IMR-90 (cell line): ENCODE measurements at regions not wholly inside any gene's neighbourhood (a gene's known extent, or its start where the extent isn't known, plus 50 kb on each side); places are given as distances from the start of the nearest gene placed in this dataset.

ENCODE experiments used
- ATAC-seq: fragments of 200-7000 bp; cut with Tn5 transposase; 2 replicates; pipeline ENCODE4 v1.9.1; 2020; ENCODE audit warnings: low read depth, mild to moderate bottlenecking, moderate library complexity
- BruUV-seq: library from RNA; stranded (reverse); fragments of 400-500 nt; replicated peaks from 2 replicates; lab custom pipeline; 2021; lab: Mats Ljungman, UMichigan
- CTCF ChIA-PET: fragments of 300-600 bp; formaldehyde crosslinking; extraction: SDS; loops from one replicate; lab custom pipeline; 2021; ENCODE audit warnings: antibody characterized with exemption; lab: Yijun Ruan, JAX
- POLR2A ChIA-PET: fragments of 300-600 bp; sonication (Branson Sonifier 250); formaldehyde crosslinking; loops from one replicate; lab custom pipeline; 2022; ENCODE audit warnings: antibody characterized with exemption; ENCODE audit not compliant: unreplicated experiment; lab: Charles Lee
- DNase-seq: peaks from one replicate; pipeline ENCODE4 v3.0.0; 2013
- H2AFZ ChIP-seq: replicated peaks from 2 replicates; pipeline ENCODE3; 2013; ENCODE audit warnings: low read length, mild to moderate bottlenecking; ENCODE audit not compliant: poor library complexity
- H2AK5ac ChIP-seq: 2 replicates; pipeline ENCODE4 v1.6.1; 2013; ENCODE audit warnings: low read depth, low read length, inconsistent platforms
- H2AK9ac ChIP-seq: replicated peaks from 2 replicates; pipeline ENCODE3; 2013; ENCODE audit warnings: mild to moderate bottlenecking, low read depth, low read length, moderate library complexity; ENCODE audit not compliant: poor library complexity
- H2BK120ac ChIP-seq: 2 replicates; pipeline ENCODE4 v1.6.1; 2013; ENCODE audit warnings: low read depth, low read length, inconsistent platforms
- H2BK15ac ChIP-seq: 3 replicates; pipeline ENCODE4 v1.6.1; 2013; ENCODE audit warnings: low read depth, low read length, inconsistent platforms
- H2BK20ac ChIP-seq: 2 replicates; pipeline ENCODE4 v1.6.1; 2013; ENCODE audit warnings: low read depth, mild to moderate bottlenecking, inconsistent platforms, low read length, moderate library complexity
- H2BK5ac ChIP-seq: 2 replicates; pipeline ENCODE4 v1.6.1; 2013; ENCODE audit warnings: mild to moderate bottlenecking, low read depth, low read length, inconsistent platforms; ENCODE audit not compliant: poor library complexity, severe bottlenecking
- H3K14ac ChIP-seq: replicated peaks from 2 replicates; pipeline ENCODE4 v1.6.1; 2013; ENCODE audit warnings: low read depth, low read length, inconsistent platforms
- H3K18ac ChIP-seq: 2 replicates; pipeline ENCODE4 v1.6.1; 2013; ENCODE audit warnings: low read depth, low read length, control low read depth
- H3K23ac ChIP-seq: 2 replicates; pipeline ENCODE4 v1.6.1; 2013; ENCODE audit warnings: low read depth, low read length, inconsistent platforms
- H3K27ac ChIP-seq: 2 replicates; pipeline ENCODE4 v1.5.1; 2013; ENCODE audit warnings: mild to moderate bottlenecking, control low read depth, low read length; ENCODE audit not compliant: insufficient read depth
- H3K27me3 ChIP-seq: 2 replicates; pipeline ENCODE4 v1.6.1; 2013; ENCODE audit warnings: low read length; ENCODE audit not compliant: control insufficient read depth, insufficient read depth
- H3K36me3 ChIP-seq: 2 replicates; pipeline ENCODE4 v1.6.1; 2013; ENCODE audit warnings: low read length, mixed read lengths; ENCODE audit not compliant: control insufficient read depth, insufficient read depth
- H3K4ac ChIP-seq: 2 replicates; pipeline ENCODE4 v1.6.1; 2013; ENCODE audit warnings: low read depth, low read length, inconsistent platforms
- H3K4me1 ChIP-seq: 2 replicates; pipeline ENCODE4 v1.6.1; 2013; ENCODE audit warnings: low read length, mixed read lengths; ENCODE audit not compliant: control insufficient read depth, insufficient read depth
- H3K4me2 ChIP-seq: 2 replicates; pipeline ENCODE4 v1.6.1; 2013; ENCODE audit warnings: low read depth, mild to moderate bottlenecking, control low read depth, low read length, moderate library complexity
- H3K4me3 ChIP-seq: 2 replicates; pipeline ENCODE4 v1.5.1; 2013; ENCODE audit warnings: low read depth, mild to moderate bottlenecking, control low read depth, low read length, moderate library complexity; ENCODE audit not compliant: insufficient read depth
- H3K56ac ChIP-seq: 2 replicates; pipeline ENCODE4 v1.6.1; 2013; ENCODE audit warnings: low read length, inconsistent platforms; ENCODE audit not compliant: insufficient read depth; ENCODE audit errors: extremely low read depth
- H3K79me1 ChIP-seq, 2 experiments: 2 replicates each; pipeline ENCODE4 v1.6.1; 2013; ENCODE audit warnings: low read length in 2 of 2, inconsistent platforms in 1 of 2, low read depth in 1 of 2
- H3K9ac ChIP-seq: 2 replicates; pipeline ENCODE4 v1.6.1; 2013; ENCODE audit warnings: low read depth, low read length, control low read depth
- H3K9me1 ChIP-seq: 2 replicates; pipeline ENCODE4 v1.6.1; 2013; ENCODE audit warnings: low read length, inconsistent platforms; ENCODE audit not compliant: insufficient read depth
- H3K9me3 ChIP-seq: 2 replicates; pipeline ENCODE4 v1.6.1; 2013; ENCODE audit warnings: low read length; ENCODE audit not compliant: control insufficient read depth, insufficient read depth
- H4K20me1 ChIP-seq: 2 replicates; pipeline ENCODE4 v1.6.1; 2013; ENCODE audit warnings: low read length, inconsistent platforms; ENCODE audit not compliant: insufficient read depth
- H4K5ac ChIP-seq: 2 replicates; pipeline ENCODE4 v1.6.1; 2013; ENCODE audit warnings: mild to moderate bottlenecking, low read depth, low read length, control low read depth
- H4K8ac ChIP-seq, 2 experiments: 2 replicates each; pipeline ENCODE4 v1.6.1; 2013; ENCODE audit warnings: low read depth in 2 of 2, low read length in 2 of 2, control low read depth in 1 of 2, inconsistent platforms in 1 of 2
- H4K91ac ChIP-seq: 2 replicates; pipeline ENCODE4 v1.6.1; 2013; ENCODE audit warnings: low read depth, low read length, inconsistent platforms; ENCODE audit not compliant: insufficient read depth
- CEBPB ChIP-seq: IDR thresholded peaks from 2 replicates; pipeline ENCODE4 v1.6.1; 2012; ENCODE audit warnings: low read depth, low read length, improper control_type of control experiment
- FOS ChIP-seq: fragments of 150-350 bp; IDR thresholded peaks from 2 replicates; pipeline ENCODE4 v1.6.1; 2016; ENCODE audit warnings: low read depth, low read length
- MAZ ChIP-seq: IDR thresholded peaks from 2 replicates; pipeline ENCODE4 v1.6.1; 2012; ENCODE audit warnings: low read depth, mild to moderate bottlenecking, low read length, improper control_type of control experiment, moderate library complexity, borderline replicate concordance
- MXI1 ChIP-seq: IDR thresholded peaks from 2 replicates; pipeline ENCODE4 v1.6.1; 2012; ENCODE audit warnings: low read depth, mild to moderate bottlenecking, low read length, moderate library complexity, borderline replicate concordance
- RCOR1 ChIP-seq: IDR thresholded peaks from 2 replicates; pipeline ENCODE4 v1.6.1; 2012; ENCODE audit warnings: mild to moderate bottlenecking, low read length, improper control_type of control experiment; ENCODE audit not compliant: insufficient replicate concordance
- RFX5 ChIP-seq: IDR thresholded peaks from 2 replicates; pipeline ENCODE4 v1.8.0; 2012; ENCODE audit warnings: low read depth, mild to moderate bottlenecking, low read length, moderate library complexity
- WGBS, 2 experiments: methylation state at CpG; one replicate each; pipeline versions ENCODE4 v1.1.5 to v1.1.7; 2013; ENCODE audit warnings: missing lambda C conversion rate in 2 of 2; ENCODE audit not compliant: insufficient read length in 1 of 2; ENCODE audit errors: extremely low coverage in 2 of 2; 5-methylcytosine and 5-hydroxymethylcytosine counted together
- dilution Hi-C: fragments of 300-500 bp; cut with HindIII; formaldehyde crosslinking; loops from one replicate; pipeline ENCODE4 v1.14.3; 2018; ENCODE audit warnings: low sequenced_read_pairs; ENCODE audit not compliant: unreplicated experiment
- in situ Hi-C: fragments of 300-500 bp; cut with MboI; formaldehyde crosslinking; loops from 3 replicates; pipeline ENCODE4 v1.14.3; 2019; ENCODE audit warnings: low sequenced_read_pairs, inconsistent platforms, mixed read lengths
- intact Hi-C: fragments of 100-400 bp; cut with micrococcal nuclease; formaldehyde crosslinking; loops from 2 replicates; pipeline ENCODE4 v1.10.0; 2022
- TF ChIP-seq, protein P1 (sequence below): fragments of 150-350 bp; IDR thresholded peaks from 2 replicates; pipeline ENCODE4 v1.6.1; 2017; ENCODE audit warnings: mild to moderate bottlenecking, antibody characterized with exemption, low read length, low read depth

DNA sequence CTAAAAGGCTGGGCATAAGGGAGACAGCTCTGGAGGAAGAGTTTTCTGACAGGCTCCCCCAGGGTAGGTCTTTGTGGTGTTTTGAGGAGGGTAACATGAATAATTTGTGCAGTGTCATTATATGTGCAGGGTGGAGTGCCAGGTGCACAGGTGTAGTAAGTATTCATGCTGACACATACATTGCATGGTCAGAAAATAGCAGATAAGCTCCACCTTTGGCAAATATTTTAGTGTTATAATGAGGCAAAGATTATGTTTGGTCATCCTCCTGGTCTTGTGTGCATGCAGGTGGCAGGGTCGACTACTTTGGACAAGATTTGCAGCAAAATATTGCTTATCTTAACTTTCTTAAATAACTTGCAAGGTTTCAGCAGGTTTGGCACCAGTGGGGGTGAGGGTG, 910.4 kb upstream of the PCDH10 start:
- H3K4ac ChIP-seq = no peak overlapping the region
- no peaks in the 10 kb centered on the region for H3K4me1 ChIP-seq
- no CpG with 5 or more reads among the region's 1 CpG for WGBS, 2 experiments
- no peaks in the 10 kb centered on the region for H3K79me1 ChIP-seq
- no peak overlapping the region for H2AFZ ChIP-seq
- BruUV-seq = no TSS peak
- no peaks in the 10 kb centered on the region for H4K20me1 ChIP-seq
- in situ Hi-C loops (no loop called here), intact Hi-C loops (no loop called here), dilution Hi-C loops (no loop called here)
- H3K36me3 ChIP-seq = no peaks in the 10 kb centered on the region
- no peaks in the 10 kb centered on the region for H3K9me1 ChIP-seq
- no peak overlapping the region for H3K27ac ChIP-seq
- H4K8ac ChIP-seq = no peak overlapping the region
- DNase-seq = no peak
- H3K56ac ChIP-seq = no peak overlapping the region
- no peak overlapping the region for H2BK15ac ChIP-seq
- CTCF ChIA-PET = no interaction called here
- POLR2A ChIA-PET = no interaction called here
- H3K23ac ChIP-seq = no peak overlapping the region
- TF ChIP-seq RCOR1 = no peak
- no peak for TF ChIP-seq MXI1
- no peak for TF ChIP-seq CEBPB
- TF ChIP-seq MAZ = no peak
- TF ChIP-seq, protein P1, sequence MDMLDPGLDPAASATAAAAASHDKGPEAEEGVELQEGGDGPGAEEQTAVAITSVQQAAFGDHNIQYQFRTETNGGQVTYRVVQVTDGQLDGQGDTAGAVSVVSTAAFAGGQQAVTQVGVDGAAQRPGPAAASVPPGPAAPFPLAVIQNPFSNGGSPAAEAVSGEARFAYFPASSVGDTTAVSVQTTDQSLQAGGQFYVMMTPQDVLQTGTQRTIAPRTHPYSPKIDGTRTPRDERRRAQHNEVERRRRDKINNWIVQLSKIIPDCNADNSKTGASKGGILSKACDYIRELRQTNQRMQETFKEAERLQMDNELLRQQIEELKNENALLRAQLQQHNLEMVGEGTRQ = no peak
- no peak for TF ChIP-seq RFX5
- no peak for TF ChIP-seq FOS
- no peaks in the 10 kb centered on the region for H3K27me3 ChIP-seq
- no peak overlapping the region for H2AK5ac ChIP-seq
- H3K4me2 ChIP-seq = no peak overlapping the region
- no peak overlapping the region for H2BK20ac ChIP-seq
- no peaks in the 10 kb centered on the region for H3K9me3 ChIP-seq
- H4K5ac ChIP-seq = no peak overlapping the region
- ATAC-seq = no peak
- H2BK5ac ChIP-seq = no peak overlapping the region
- no peak overlapping the region for H4K91ac ChIP-seq
- no peak overlapping the region for H2BK120ac ChIP-seq
- no peak overlapping the region for H3K14ac ChIP-seq
- no peak overlapping the region for H3K9ac ChIP-seq
- H2AK9ac ChIP-seq = no peak overlapping the region
- no peak overlapping the region for H3K4me3 ChIP-seq
- H3K18ac ChIP-seq = no peak overlapping the region
